ENCODE measurements at regions not wholly inside any gene's neighbourhood (a gene's known extent, or its start where the extent isn't known, plus 50 kb on each side); places are given as distances from the start of the nearest gene placed in this dataset.

- Histone ChIP-seq H3K27me3 (no peaks in the 10 kb centered on the region), H3K27ac (no peak overlapping the region), H3K36me3 (no peaks in the 10 kb centered on the region), H3K4me1 (ENCODE audit: low read depth) (no peaks in the 10 kb centered on the region), H3K9me3 (ENCODE audit: low read depth) (no peaks in the 10 kb centered on the region), H3K4me3 (no peak overlapping the region)
- TF ChIP-seq CTCF (IDR thresholded peaks at IDR 0.05; ENCODE audit: low read depth, low read length) = no peak
- no peak for DNase-seq (ENCODE audit: low read depth in 1 of 2, low spot score in 1 of 2)
Measured at GRCh38 chr4:149211876-149212275, 603.8 kb downstream of the IQCM start.

GRCh38 chr4:149203256-149204001 lies 612.2 kb downstream of the IQCM start:
- H3K4me1 ChIP-seq (ENCODE audit: low read depth) = peaks cover 6% of the 10 kb centered on the region
- H3K4me3 ChIP-seq = no peak overlapping the region
- no peak overlapping the region for H3K27ac ChIP-seq
- peak; percentile 0 to 79 for DNase-seq (ENCODE audit: low read depth in 1 of 2, low spot score in 1 of 2)
- no peak for TF ChIP-seq CTCF (IDR thresholded peaks at IDR 0.05; ENCODE audit: low read depth, low read length)
- no peaks in the 10 kb centered on the region for H3K36me3 ChIP-seq
- H3K9me3 ChIP-seq (ENCODE audit: low read depth) = no peaks in the 10 kb centered on the region
- no peaks in the 10 kb centered on the region for H3K27me3 ChIP-seq

- H3K4me1 ChIP-seq (ENCODE audit: low read depth) = peaks cover 6% of the 10 kb centered on the region
- no peak for TF ChIP-seq CTCF (IDR thresholded peaks at IDR 0.05; ENCODE audit: low read depth, low read length)
- no peaks in the 10 kb centered on the region for H3K36me3 ChIP-seq
- no peaks in the 10 kb centered on the region for H3K27me3 ChIP-seq
- no peak overlapping the region for H3K4me3 ChIP-seq
- H3K27ac ChIP-seq = no peak overlapping the region
- no peak for DNase-seq (ENCODE audit: low read depth in 1 of 2, low spot score in 1 of 2)
- H3K9me3 ChIP-seq (ENCODE audit: low read depth) = no peaks in the 10 kb centered on the region
Measured at GRCh38 chr4:149202117-149202516, 613.5 kb downstream of the IQCM start.

GRCh38 chr4:149199594-149199993 lies 616.0 kb downstream of the IQCM start:
- H3K36me3 ChIP-seq = no peaks in the 10 kb centered on the region
- H3K4me3 ChIP-seq = no peak overlapping the region
- H3K27me3 ChIP-seq = no peaks in the 10 kb centered on the region
- TF ChIP-seq CTCF (IDR thresholded peaks at IDR 0.05; ENCODE audit: low read depth, low read length) = no peak
- H3K9me3 ChIP-seq (ENCODE audit: low read depth) = no peaks in the 10 kb centered on the region
- no peak for DNase-seq (ENCODE audit: low read depth in 1 of 2, low spot score in 1 of 2)
- H3K4me1 ChIP-seq (ENCODE audit: low read depth) = peaks cover 6% of the 10 kb centered on the region
- no peak overlapping the region for H3K27ac ChIP-seq

- DNase-seq (ENCODE audit: low read depth in 1 of 2, low spot score in 1 of 2) = no peak
- Histone ChIP-seq H3K36me3 (no peaks in the 10 kb centered on the region), H3K27ac (no peak overlapping the region), H3K27me3 (no peaks in the 10 kb centered on the region), H3K9me3 (ENCODE audit: low read depth) (no peaks in the 10 kb centered on the region), H3K4me1 (ENCODE audit: low read depth) (no peaks in the 10 kb centered on the region), H3K4me3 (no peak overlapping the region)
- no peak for TF ChIP-seq CTCF (IDR thresholded peaks at IDR 0.05; ENCODE audit: low read depth, low read length)
Measured at GRCh38 chr4:149194061-149194460, 621.6 kb downstream of the IQCM start.
